ENCODE measurements at regions not wholly inside any gene's neighbourhood (a gene's known extent, or its start where the extent isn't known, plus 50 kb on each side); places are given as distances from the start of the nearest gene placed in this dataset.
A peak's percentile ranks its signal among the peaks of the same experiment; 100 is the strongest.
"Not testable (repeated sequence)": the region's sequence is repeated elsewhere in the genome, so short reads cannot be mapped to it uniquely, and the experiment has no call there.

- DNase-seq: no peak
Measured at GRCh38 chr12:62164036-62164435, 96.2 kb upstream of the USP15 start.

DNA sequence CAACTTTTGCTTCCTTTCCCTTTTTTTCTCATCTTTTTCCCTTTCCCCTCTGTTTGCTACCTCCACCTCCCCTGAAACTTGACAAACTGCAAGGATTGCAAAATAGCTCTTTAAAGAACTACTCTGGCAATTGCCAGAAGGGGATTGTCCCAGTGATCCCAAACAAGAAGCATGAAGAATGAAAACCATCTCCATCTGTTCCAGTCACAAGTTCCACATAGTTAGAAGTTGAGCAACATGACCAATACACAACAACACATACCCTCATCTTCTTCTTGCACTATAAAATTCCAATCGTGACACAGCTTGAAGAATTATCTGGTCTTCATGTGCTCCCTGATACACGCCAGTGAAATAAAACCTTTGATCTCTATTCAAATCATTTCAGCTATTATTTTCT lies 93.7 kb upstream of the USP15 start:
- no peak for DNase-seq

DNA sequence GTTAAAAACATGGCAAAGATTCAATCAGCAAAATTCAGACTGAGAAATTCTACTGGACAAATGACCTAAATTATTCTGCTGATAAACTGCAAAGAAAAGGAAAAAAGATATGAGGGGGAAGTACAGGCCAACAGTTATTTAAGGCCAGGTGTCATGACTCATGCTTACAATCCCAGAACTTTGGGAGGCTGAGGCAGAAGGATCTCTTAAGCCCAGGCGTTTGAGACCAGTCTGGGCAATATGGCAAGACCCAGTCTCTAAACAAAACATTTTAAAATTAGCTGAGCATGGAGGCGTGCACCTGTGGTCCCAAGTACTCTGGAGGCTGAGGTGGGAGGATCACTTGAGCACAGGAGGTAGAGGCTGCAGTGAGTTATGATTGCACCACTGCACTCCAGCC lies 91.8 kb upstream of the USP15 start:
- no peak for DNase-seq

DNA sequence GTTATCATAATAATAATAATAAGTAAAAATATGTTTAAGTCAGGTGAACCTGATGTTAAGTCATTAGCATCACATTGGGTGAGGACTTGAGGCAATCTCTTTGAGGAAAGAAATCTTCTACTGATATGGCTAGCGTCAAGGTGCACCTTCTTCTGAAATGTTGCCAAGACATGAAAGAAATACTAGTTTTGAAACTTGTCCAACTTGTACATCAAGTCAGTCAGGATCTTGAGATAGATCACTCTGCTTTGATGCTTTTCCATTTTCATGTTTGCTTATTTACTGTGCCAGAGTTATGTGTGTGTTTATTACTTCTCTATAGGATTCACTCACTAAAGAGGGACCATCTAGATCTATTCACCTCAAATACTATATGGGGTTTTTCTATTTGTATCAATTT lies 90.0 kb upstream of the USP15 start:
- no peak for DNase-seq

DNA sequence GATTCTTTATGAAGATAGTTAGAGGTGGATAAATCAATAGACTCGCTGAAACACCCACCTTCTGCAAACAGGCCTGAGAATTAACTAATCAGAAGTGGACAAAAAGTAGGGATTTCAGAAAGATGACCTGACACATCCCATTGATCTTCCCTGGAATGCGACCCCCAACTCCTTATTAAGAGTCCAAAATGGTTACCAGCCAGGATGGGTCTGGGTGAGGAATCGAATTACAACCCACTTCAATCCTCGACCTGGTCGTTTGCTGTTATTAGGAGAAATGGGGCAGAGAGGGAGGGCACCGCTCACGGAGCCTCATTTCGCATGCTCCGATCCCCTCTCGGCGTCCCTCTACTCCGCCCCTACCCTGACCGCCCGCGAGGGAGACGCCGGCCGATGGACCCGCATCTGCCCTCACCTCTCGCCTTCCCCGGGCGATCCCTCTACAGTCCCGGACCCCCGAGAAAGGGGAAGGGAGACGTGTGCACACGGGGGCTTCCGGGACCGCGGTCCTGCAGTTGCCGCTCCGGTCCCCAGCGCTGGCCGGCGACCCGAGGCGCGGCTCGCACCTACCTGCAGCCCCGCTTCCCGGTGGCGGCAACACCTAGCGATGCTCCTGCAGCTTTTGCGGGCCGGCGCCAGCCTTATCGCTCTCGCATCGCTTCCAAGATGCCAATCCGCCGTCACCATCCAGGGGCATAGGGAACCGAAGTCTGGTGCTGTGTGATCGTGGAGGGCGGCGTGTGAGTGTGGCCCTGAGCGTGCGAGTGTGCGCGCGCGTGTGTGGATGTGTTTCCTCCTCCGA lies 69.3 kb upstream of the USP15 start:
- DNase-seq: no peak

GRCh38 chr12:62191491-62192179 lies 68.6 kb upstream of the USP15 start:
- DNase-seq: no peak

DNA sequence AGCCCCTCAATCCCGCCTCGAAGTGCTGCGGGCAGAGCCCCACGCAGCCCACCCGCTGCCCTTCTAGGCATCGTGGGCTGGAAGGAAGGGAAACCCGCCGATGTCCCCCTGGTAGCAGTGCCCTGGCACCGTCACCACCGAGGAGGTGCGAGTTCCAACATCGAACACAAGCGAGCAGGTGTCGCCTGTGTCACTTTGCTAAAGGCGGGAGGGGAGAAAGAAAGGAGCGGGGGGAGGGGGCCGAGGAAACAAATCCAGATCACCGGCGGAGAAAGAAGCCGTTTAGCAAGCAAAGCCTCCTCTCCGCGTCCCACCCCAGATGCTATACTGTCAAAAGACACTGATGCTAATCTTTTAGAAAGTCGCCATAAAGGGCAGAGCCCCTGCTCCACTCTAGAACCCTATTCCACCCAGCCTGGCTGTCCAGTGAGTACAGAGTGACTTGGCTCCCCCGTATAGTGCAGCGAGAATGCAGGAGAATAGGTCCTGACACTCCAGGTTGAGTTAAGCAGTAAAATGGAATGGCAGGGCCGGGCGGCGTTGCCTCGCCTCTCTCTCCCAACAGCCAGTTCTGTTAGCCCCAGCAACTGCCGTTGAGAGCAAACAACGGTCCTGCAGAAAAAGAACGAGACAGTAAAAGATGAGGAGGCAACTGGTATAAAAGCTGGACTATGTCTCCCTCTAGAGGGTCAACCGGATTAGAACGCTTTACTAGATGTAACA lies 67.9 kb upstream of the USP15 start:
- peak; percentile 23 for DNase-seq

- DNase-seq: no peak
Measured at GRCh38 chr12:62192903-62193250, 67.3 kb upstream of the USP15 start.

- DNase-seq: no peak
Measured at GRCh38 chr12:62194031-62194430, 66.2 kb upstream of the USP15 start.

GRCh38 chr12:62194616-62195015 lies 65.6 kb upstream of the USP15 start:
- DNase-seq: no peak

- no peak for DNase-seq
Measured at GRCh38 chr12:62196146-62196545, 64.1 kb upstream of the USP15 start.

- DNase-seq: not testable (repeated sequence)
Measured at GRCh38 chr12:62202861-62203260, 57.3 kb upstream of the USP15 start.

GRCh38 chr12:62205346-62205745 lies 54.9 kb upstream of the USP15 start:
- DNase-seq: no peak

- DNase-seq: no peak
Measured at GRCh38 chr12:62207248-62207647, 53.0 kb upstream of the USP15 start.

Measured in activated CD8-positive, alpha-beta memory T cell treated with anti-CD3 and anti-CD28 coated beads, Interleukin-2, amount 50 U/mL, for 4 hours (primary cell).